ENCODE measurements at regions not wholly inside any gene's neighbourhood (a gene's known extent, or its start where the extent isn't known, plus 50 kb on each side); places are given as distances from the start of the nearest gene placed in this dataset.

GRCh38 chr12:92197815-92198214, 52.2 kb upstream of the BTG1 start:
- no peaks in the 10 kb centered on the region for H3K36me3 ChIP-seq
- H3K27ac ChIP-seq, result no peak overlapping the region
- TF ChIP-seq CTCF (IDR thresholded peaks at IDR 0.05), result no peak
- H3K9me3 ChIP-seq, result peaks cover 4% of the 10 kb centered on the region
- ATAC-seq (ENCODE audit: insufficient number of reproducible peaks, low FRiP score, low read depth) (no peak), DNase-seq (ENCODE audit: low spot score) (no peak)
- no peak overlapping the region for H3K4me3 ChIP-seq
- no peaks in the 10 kb centered on the region for H3K27me3 ChIP-seq (replicated peaks; ENCODE audit: insufficient read depth)
- H3K4me1 ChIP-seq (ENCODE audit: control insufficient read depth in 1 of 2, low read depth in 2 of 2), result peaks cover 0 to 4% of the 10 kb centered on the region in 2 donors

GRCh38 chr12:92196368-92196767, 50.7 kb upstream of the BTG1 start:
- no peak for TF ChIP-seq CTCF (IDR thresholded peaks at IDR 0.05)
- ATAC-seq (ENCODE audit: insufficient number of reproducible peaks, low FRiP score, low read depth), result no peak
- H3K9me3 ChIP-seq, result peaks cover 4% of the 10 kb centered on the region
- no peak overlapping the region for H3K27ac ChIP-seq
- H3K36me3 ChIP-seq, result no peaks in the 10 kb centered on the region
- H3K4me1 ChIP-seq (ENCODE audit: control insufficient read depth in 1 of 2, low read depth in 2 of 2), result peaks cover 0 to 4% of the 10 kb centered on the region in 2 donors
- H3K4me3 ChIP-seq, result no peak overlapping the region
- H3K27me3 ChIP-seq (replicated peaks; ENCODE audit: insufficient read depth), result no peaks in the 10 kb centered on the region
- no peak for DNase-seq (ENCODE audit: low spot score)
